Mesenchymal stem cell (in vitro differentiated cells and primary cell): ENCODE measurements at regions not wholly inside any gene's neighbourhood (a gene's known extent, or its start where the extent isn't known, plus 50 kb on each side); places are given as distances from the start of the nearest gene placed in this dataset.

Experiments used
- DNase-seq: peaks from one replicate; pipeline ENCODE4 v3.0.0-alpha.2; 2013
- H2AFZ ChIP-seq: one replicate; pipeline ENCODE4 v1.6.1; 2013; ENCODE audit warnings: low read depth, mild to moderate bottlenecking, control low read depth, inconsistent platforms, low read length, moderate library complexity
- H2AK5ac ChIP-seq: 2 replicates; pipeline ENCODE4 v1.6.1; 2013; ENCODE audit warnings: low read length, moderate library complexity, mild to moderate bottlenecking, inconsistent platforms; ENCODE audit not compliant: severe bottlenecking
- H2BK120ac ChIP-seq: one replicate; pipeline ENCODE4 v1.6.1; 2013; ENCODE audit warnings: low read depth, mild to moderate bottlenecking, inconsistent platforms, low read length, moderate library complexity
- H2BK12ac ChIP-seq, 2 experiments: one replicate each; pipeline ENCODE4 v1.6.1; 2013; ENCODE audit warnings: inconsistent platforms in 2 of 2, low read length in 2 of 2, mild to moderate bottlenecking in 2 of 2, moderate library complexity in 2 of 2, control low read depth in 1 of 2
- H2BK15ac ChIP-seq: one replicate; pipeline ENCODE4 v1.6.1; 2013; ENCODE audit warnings: mild to moderate bottlenecking, low read depth, inconsistent platforms; ENCODE audit not compliant: poor library complexity, severe bottlenecking
- H2BK5ac ChIP-seq: 2 replicates; pipeline ENCODE4 v1.6.1; 2013; ENCODE audit warnings: low read depth, mild to moderate bottlenecking, low read length, control low read depth, inconsistent platforms; ENCODE audit not compliant: poor library complexity, severe bottlenecking
- H3K14ac ChIP-seq, 2 experiments: one replicate each; pipeline ENCODE4 v1.6.1; 2013; ENCODE audit warnings: inconsistent platforms in 2 of 2, low read length in 2 of 2, control low read depth in 1 of 2, mild to moderate bottlenecking in 1 of 2, moderate library complexity in 1 of 2
- H3K18ac ChIP-seq, 2 experiments: one replicate each; pipeline ENCODE4 v1.6.1; 2013; ENCODE audit warnings: inconsistent platforms in 2 of 2, low read length in 2 of 2, control low read depth in 1 of 2, low read depth in 1 of 2, mild to moderate bottlenecking in 1 of 2
- H3K23ac ChIP-seq, 2 experiments: one replicate each; pipeline ENCODE4 v1.6.1; 2013; ENCODE audit warnings: inconsistent platforms in 2 of 2, low read length in 2 of 2, mild to moderate bottlenecking in 2 of 2, moderate library complexity in 2 of 2, control low read depth in 1 of 2
- H3K27ac ChIP-seq: 2 replicates; pipeline ENCODE4 v1.5.1; 2013; ENCODE audit warnings: mild to moderate bottlenecking, moderate library complexity, low read length, control low read depth, inconsistent platforms; ENCODE audit not compliant: poor library complexity, severe bottlenecking
- H3K27me3 ChIP-seq, 2 experiments: 2 replicates each; pipeline versions ENCODE4 v1.6.1 to v1.7.0; 2013; ENCODE audit warnings: low read length in 2 of 2, mild to moderate bottlenecking in 2 of 2, moderate library complexity in 2 of 2, control low read depth in 1 of 2, inconsistent platforms in 1 of 2; ENCODE audit not compliant: control insufficient read depth in 1 of 2, insufficient read depth in 1 of 2
- H3K36me3 ChIP-seq, 2 experiments: 2 replicates each; pipeline versions ENCODE4 v1.6.1 to v1.7.0; 2013; ENCODE audit warnings: low read length in 2 of 2, control low read depth in 1 of 2, inconsistent platforms in 1 of 2, low read depth in 1 of 2, mild to moderate bottlenecking in 1 of 2; ENCODE audit not compliant: insufficient read depth in 2 of 2, control insufficient read depth in 1 of 2
- H3K4ac ChIP-seq, 2 experiments: one replicate each; pipeline ENCODE4 v1.6.1; 2013; ENCODE audit warnings: inconsistent platforms in 2 of 2, low read length in 2 of 2, mild to moderate bottlenecking in 2 of 2, moderate library complexity in 2 of 2, control low read depth in 1 of 2, low read depth in 1 of 2
- H3K4me1 ChIP-seq: 2 replicates; pipeline ENCODE4 v1.6.1; 2013; ENCODE audit warnings: low read depth, low read length, control low read depth; ENCODE audit not compliant: control insufficient read depth, insufficient read depth
- H3K4me2 ChIP-seq: 2 replicates; pipeline ENCODE4 v1.6.1; 2013; ENCODE audit warnings: low read length, mild to moderate bottlenecking, inconsistent platforms; ENCODE audit not compliant: poor library complexity, severe bottlenecking
- H3K4me3 ChIP-seq, 2 experiments: 2 replicates each; pipeline versions ENCODE4 v1.5.1 to v1.7.0; 2013; ENCODE audit warnings: low read length in 2 of 2, mild to moderate bottlenecking in 2 of 2, control low read depth in 1 of 2, low read depth in 1 of 2; ENCODE audit not compliant: insufficient read depth in 1 of 2
- H3K79me1 ChIP-seq: replicated peaks from 2 replicates; pipeline ENCODE4 v1.6.1; 2013; ENCODE audit warnings: mild to moderate bottlenecking, control low read depth, low read length, inconsistent platforms; ENCODE audit not compliant: poor library complexity, severe bottlenecking
- H3K9ac ChIP-seq: 2 replicates; pipeline ENCODE4 v1.7.0; 2013; ENCODE audit warnings: mild to moderate bottlenecking, low read length, moderate library complexity
- H3K9me3 ChIP-seq: 2 replicates; pipeline ENCODE4 v1.7.0; 2013; ENCODE audit warnings: mild to moderate bottlenecking, low read length; ENCODE audit not compliant: control insufficient read depth
- H4K8ac ChIP-seq: one replicate; pipeline ENCODE4 v1.6.1; 2013; ENCODE audit warnings: inconsistent platforms, mild to moderate bottlenecking, low read length, moderate library complexity
- H4K91ac ChIP-seq: one replicate; pipeline ENCODE4 v1.6.1; 2013; ENCODE audit warnings: mild to moderate bottlenecking, low read length, inconsistent platforms
- WGBS: methylation state at CpG from one replicate; pipeline ENCODE4 v1.1.7; 2013; ENCODE audit warnings: mixed read lengths; 5-methylcytosine and 5-hydroxymethylcytosine counted together

GRCh38 chr5:159792180-159792579, 124.1 kb upstream of the ADRA1B start:
- H3K27me3 ChIP-seq = no peaks in the 10 kb centered on the region
- no peak overlapping the region for H2AFZ ChIP-seq
- WGBS = 89% methylated on average over 2 of the region's 2 CpGs
- H3K36me3 ChIP-seq = no peaks in the 10 kb centered on the region
- H3K23ac ChIP-seq = no peak overlapping the region
- no peak overlapping the region for H3K14ac ChIP-seq
- no peak overlapping the region for H4K8ac ChIP-seq
- no peak overlapping the region for H2BK15ac ChIP-seq
- no peak overlapping the region for H3K4ac ChIP-seq
- no peak overlapping the region for H3K4me2 ChIP-seq
- no peak overlapping the region for H2BK5ac ChIP-seq
- no peak overlapping the region for H3K9ac ChIP-seq
- no peak overlapping the region for H2BK12ac ChIP-seq
- H3K4me3 ChIP-seq = no peak overlapping the region
- H3K18ac ChIP-seq = no peak overlapping the region
- H2BK120ac ChIP-seq = no peak overlapping the region
- H3K79me1 ChIP-seq = no peaks in the 10 kb centered on the region
- H3K27ac ChIP-seq = no peak overlapping the region
- H2AK5ac ChIP-seq = no peak overlapping the region
- H3K9me3 ChIP-seq = no peaks in the 10 kb centered on the region
- no peak overlapping the region for H4K91ac ChIP-seq
- no peaks in the 10 kb centered on the region for H3K4me1 ChIP-seq
- no peak for DNase-seq

- Histone ChIP-seq H3K4me1 (no peaks in the 10 kb centered on the region), H3K4ac (no peak overlapping the region), H3K14ac (no peak overlapping the region), H3K9me3 (no peaks in the 10 kb centered on the region), H2AK5ac (no peak overlapping the region), H3K27ac (no peak overlapping the region), H3K23ac (no peak overlapping the region), H2BK15ac (no peak overlapping the region), H4K91ac (no peak overlapping the region), H2BK12ac (no peak overlapping the region), H3K36me3 (no peaks in the 10 kb centered on the region), H4K8ac (no peak overlapping the region), H3K18ac (no peak overlapping the region), H3K4me2 (no peak overlapping the region), H2BK120ac (no peak overlapping the region), H2AFZ (no peak overlapping the region), H3K9ac (no peak overlapping the region), H2BK5ac (no peak overlapping the region), H3K79me1 (no peaks in the 10 kb centered on the region), H3K27me3 (peaks cover 0 to 13% of the 10 kb centered on the region in 2 experiments), H3K4me3 (no peak overlapping the region)
- WGBS = 75% methylated on average over 3 of the region's 4 CpGs
- DNase-seq = no peak
These were observed 118.9 kb upstream of the ADRA1B start for GRCh38 chr5:159797261-159797970.

GRCh38 chr5:159799701-159800100, 116.6 kb upstream of the ADRA1B start:
- no peak overlapping the region for H2BK12ac ChIP-seq
- no peak overlapping the region for H3K18ac ChIP-seq

GRCh38 chr5:159800131-159800840, 116.0 kb upstream of the ADRA1B start:
- no peak overlapping the region for H2BK12ac ChIP-seq
- H3K18ac ChIP-seq = no peak overlapping the region
- no peak overlapping the region for H3K23ac ChIP-seq
- H2AK5ac ChIP-seq = no peak overlapping the region
- H3K9ac ChIP-seq = no peak overlapping the region
- H3K27me3 ChIP-seq = peaks cover 0 to 13% of the 10 kb centered on the region in 2 experiments
- no peak overlapping the region for H4K91ac ChIP-seq
- no peak overlapping the region for H3K4me3 ChIP-seq
- no peak overlapping the region for H3K4ac ChIP-seq
- H2BK15ac ChIP-seq = no peak overlapping the region
- no peak for DNase-seq
- H3K27ac ChIP-seq = no peak overlapping the region
- H2BK120ac ChIP-seq = no peak overlapping the region
- no peaks in the 10 kb centered on the region for H3K79me1 ChIP-seq
- no peak overlapping the region for H2BK5ac ChIP-seq
- H3K4me2 ChIP-seq = no peak overlapping the region
- H4K8ac ChIP-seq = no peak overlapping the region
- no peaks in the 10 kb centered on the region for H3K36me3 ChIP-seq
- 97% methylated on average over 8 of the region's 8 CpGs for WGBS
- H3K14ac ChIP-seq = peak overlapping the region in 1 of 2 experiments; percentile 60
- H3K9me3 ChIP-seq = no peaks in the 10 kb centered on the region
- H2AFZ ChIP-seq = no peak overlapping the region
- H3K4me1 ChIP-seq = no peaks in the 10 kb centered on the region

More at GRCh38 chr5:159799701-159800100, 116.6 kb upstream of the ADRA1B start:
- no peak for DNase-seq
- Histone ChIP-seq H2BK15ac (no peak overlapping the region), H3K36me3 (no peaks in the 10 kb centered on the region), H3K4ac (no peak overlapping the region), H3K4me1 (no peaks in the 10 kb centered on the region), H3K4me3 (no peak overlapping the region), H3K9ac (no peak overlapping the region), H3K14ac (no peak overlapping the region), H3K27ac (no peak overlapping the region), H4K8ac (no peak overlapping the region), H3K79me1 (no peaks in the 10 kb centered on the region), H4K91ac (no peak overlapping the region), H2BK5ac (no peak overlapping the region), H3K4me2 (no peak overlapping the region), H2AK5ac (no peak overlapping the region), H2AFZ (no peak overlapping the region), H3K9me3 (no peaks in the 10 kb centered on the region), H3K23ac (no peak overlapping the region), H2BK120ac (no peak overlapping the region), H3K27me3 (peaks cover 0 to 13% of the 10 kb centered on the region in 2 experiments)
- WGBS = 91% methylated on average over 8 of the region's 8 CpGs
